Lung (tissue), 11 donors: ENCODE measurements at regions not wholly inside any gene's neighbourhood (a gene's known extent, or its start where the extent isn't known, plus 50 kb on each side); places are given as distances from the start of the nearest gene placed in this dataset.

ENCODE experiments used
- ATAC-seq: fragments of 200-7000 bp; cut with Tn5 transposase; one replicate; pipeline ENCODE4 v1.9.1; 2020; ENCODE audit warnings: moderate number of reproducible peaks; ENCODE audit not compliant: insufficient read depth, low FRiP score
- DNase-seq, 3 donors: peaks; one replicate each; pipeline ENCODE4 v3.0.0-alpha.2; 2013 to 2017
- H3K27ac ChIP-seq, 2 donors: one replicate each; pipeline ENCODE4 v1.5.1; 2013; ENCODE audit warnings: mild to moderate bottlenecking in 2 of 2, moderate library complexity in 2 of 2, control low read depth in 1 of 2, inconsistent platforms in 1 of 2, low read depth in 1 of 2, low read length in 1 of 2
- H3K27me3 ChIP-seq, 3 donors: one replicate each; pipeline ENCODE4 v1.5.1; 2013; ENCODE audit warnings: low read length in 2 of 3; ENCODE audit not compliant: control insufficient read depth in 3 of 3, insufficient read depth in 3 of 3
- H3K36me3 ChIP-seq, 4 donors: one replicate each; pipeline ENCODE4 v1.5.1; 2013; ENCODE audit warnings: low read length in 4 of 4, mild to moderate bottlenecking in 1 of 4, moderate library complexity in 1 of 4; ENCODE audit not compliant: control insufficient read depth in 4 of 4, insufficient read depth in 4 of 4
- H3K4me1 ChIP-seq, 5 donors: one replicate each; pipeline ENCODE4 v1.5.1; 2013; ENCODE audit warnings: low read length in 5 of 5, mild to moderate bottlenecking in 2 of 5, moderate library complexity in 1 of 5; ENCODE audit not compliant: control insufficient read depth in 5 of 5, insufficient read depth in 5 of 5
- H3K4me3 ChIP-seq: one replicate; pipeline ENCODE4 v1.5.1; 2013; ENCODE audit warnings: mild to moderate bottlenecking, control low read depth, moderate library complexity
- H3K9ac ChIP-seq, 2 donors: one replicate each; pipeline ENCODE4 v1.5.1; 2013; ENCODE audit warnings: low read length in 2 of 2, control low read depth in 1 of 2; ENCODE audit not compliant: insufficient read depth in 1 of 2
- H3K9me3 ChIP-seq, 4 donors: one replicate each; pipeline ENCODE4 v1.5.1; 2013; ENCODE audit warnings: low read length in 3 of 4, mild to moderate bottlenecking in 1 of 4, moderate library complexity in 1 of 4; ENCODE audit not compliant: control insufficient read depth in 4 of 4, insufficient read depth in 3 of 4
- CTCF ChIP-seq: IDR thresholded peaks from 2 replicates; pipeline ENCODE4 v1.5.1; 2012; ENCODE audit warnings: mild to moderate bottlenecking; ENCODE audit errors: control extremely low read depth, extremely low read depth
- WGBS, 2 donors: extraction: QIAGEN DNeasy Blood & Tissue Kit; methylation state at CpG; one replicate each; pipeline ENCODE4 v1.1.7; 2013; 5-methylcytosine and 5-hydroxymethylcytosine counted together
- donor health status: control.
- donor health status: control.
- donor health status: Bipolar disorder and iron deficiency.
- donor health status: healthy.
- donor health status: DM: yes; HTN: yes; CAD: no.

- no peaks in the 10 kb centered on the region for H3K9me3 ChIP-seq
- DNase-seq (no peak), ATAC-seq (no peak)
- no peak overlapping the region for H3K27ac ChIP-seq
- no peak overlapping the region for H3K9ac ChIP-seq
- no peak for TF ChIP-seq CTCF
- no peaks in the 10 kb centered on the region for H3K36me3 ChIP-seq
- H3K4me3 ChIP-seq, result no peak overlapping the region
- no peaks in the 10 kb centered on the region for H3K27me3 ChIP-seq
- H3K4me1 ChIP-seq, result peaks cover 0 to 4% (median 0%) of the 10 kb centered on the region in 5 donors
- WGBS, 2 donors, result 68 to 79% methylated on average over 6 of the region's 6 CpGs
These were observed 107.0 kb upstream of the TLL1 start for GRCh38 chr4:165766018-165766417.

GRCh38 chr4:165766976-165767375, 106.1 kb upstream of the TLL1 start:
- Histone ChIP-seq H3K27me3 (no peaks in the 10 kb centered on the region), H3K9me3 (no peaks in the 10 kb centered on the region), H3K36me3 (no peaks in the 10 kb centered on the region), H3K9ac (no peak overlapping the region), H3K4me1 (peaks cover 0 to 4% (median 0%) of the 10 kb centered on the region in 5 donors), H3K4me3 (no peak overlapping the region), H3K27ac (no peak overlapping the region)
- TF ChIP-seq CTCF, result no peak
- WGBS, 2 donors, result 17 to 24% methylated on average over 2 of the region's 2 CpGs
- DNase-seq, result no peak
- no peak for ATAC-seq

GRCh38 chr4:165767671-165768070, 105.4 kb upstream of the TLL1 start:
- H3K9me3 ChIP-seq, result no peaks in the 10 kb centered on the region
- no peak overlapping the region for H3K27ac ChIP-seq
- 81 to 86% methylated on average over 1 of the region's 1 CpG for WGBS, 2 donors
- H3K4me1 ChIP-seq, result peaks cover 0 to 4% (median 0%) of the 10 kb centered on the region in 5 donors
- H3K36me3 ChIP-seq, result no peaks in the 10 kb centered on the region
- H3K9ac ChIP-seq, result no peak overlapping the region
- TF ChIP-seq CTCF, result no peak
- H3K4me3 ChIP-seq, result no peak overlapping the region
- no peaks in the 10 kb centered on the region for H3K27me3 ChIP-seq
- ATAC-seq (no peak), DNase-seq (no peak)

GRCh38 chr4:165768281-165768680, 104.8 kb upstream of the TLL1 start:
- no peaks in the 10 kb centered on the region for H3K9me3 ChIP-seq
- peaks cover 0 to 4% (median 0%) of the 10 kb centered on the region in 5 donors for H3K4me1 ChIP-seq
- no peak for TF ChIP-seq CTCF
- no peak overlapping the region for H3K27ac ChIP-seq
- H3K27me3 ChIP-seq, result no peaks in the 10 kb centered on the region
- H3K9ac ChIP-seq, result no peak overlapping the region
- 89 to 95% methylated on average over 3 of the region's 3 CpGs for WGBS, 2 donors
- no peak overlapping the region for H3K4me3 ChIP-seq
- DNase-seq, result no peak
- no peaks in the 10 kb centered on the region for H3K36me3 ChIP-seq
- ATAC-seq, result no peak
